Thyroid gland (tissue), 4 donors: ENCODE measurements at regions not wholly inside any gene's neighbourhood (a gene's known extent, or its start where the extent isn't known, plus 50 kb on each side); places are given as distances from the start of the nearest gene placed in this dataset.

Experiments
- DNase-seq, 2 donors: peaks; one replicate each; pipeline ENCODE4 v3.0.0-alpha.2; 2019
- H3K27ac ChIP-seq, 3 donors: fragments of 200-600 bp; sonication (generic); 1 replicate in 2 of 3; 2 replicates in 1 of 3; pipeline ENCODE4 v1.5.1; 2016 to 2019; ENCODE audit warnings: mild to moderate bottlenecking in 1 of 3, moderate library complexity in 1 of 3
- H3K27me3 ChIP-seq: fragments of 200-600 bp; sonication (generic); one replicate; pipeline ENCODE4 v1.5.1; 2019
- H3K36me3 ChIP-seq, 2 donors: fragments of 200-600 bp; sonication (generic); one replicate each; pipeline ENCODE4 v1.5.1; 2016 to 2019
- H3K4me1 ChIP-seq, 2 donors: fragments of 200-600 bp; sonication (generic); one replicate each; pipeline ENCODE4 v1.5.1; 2017 to 2019
- H3K4me3 ChIP-seq, 3 donors: fragments of 200-600 bp; sonication (generic); replicated peaks in 1 of 3; 1 replicate in 2 of 3; 2 replicates in 1 of 3; pipeline ENCODE4 v1.5.1; 2016; ENCODE audit warnings: mild to moderate bottlenecking in 1 of 3
- H3K9me3 ChIP-seq: fragments of 200-600 bp; sonication (generic); one replicate; pipeline ENCODE4 v1.5.1; 2017
- CTCF ChIP-seq, 6 experiments: fragments of 200-600 bp in 3 of 6; fragments of 450-650 bp in 3 of 6; sonication (generic) in 3 of 6; IDR thresholded peaks; one replicate each; pipeline ENCODE4 v1.5.1; 2016 to 2019; ENCODE audit warnings: antibody characterized with exemption in 6 of 6, mild to moderate bottlenecking in 2 of 6, inconsistent platforms in 1 of 6, moderate library complexity in 1 of 6
- POLR2A ChIP-seq, 2 donors: fragments of 450-650 bp; IDR thresholded peaks; one replicate each; pipeline ENCODE4 v1.6.1; 2017; ENCODE audit warnings: antibody characterized with exemption in 2 of 2, mild to moderate bottlenecking in 2 of 2, moderate library complexity in 1 of 2
- WGBS, 2 donors: methylation state at CpG; one replicate each; pipeline ENCODE4 v1.1.5; 2017; 5-methylcytosine and 5-hydroxymethylcytosine counted together
- intact Hi-C: fragments of 100-400 bp; cut with DNase I; formaldehyde crosslinking; loops from one replicate; pipeline ENCODE4 v1.15.1; 2023

GRCh38 chr12:116454076-116454475, 105.1 kb upstream of the MAP1LC3B2 start:
- peaks cover 18 to 31% of the 10 kb centered on the region in 2 donors for H3K4me1 ChIP-seq
- DNase-seq, result no peak
- WGBS, 2 donors, result 86 to 89% methylated on average over 6 of the region's 6 CpGs
- intact Hi-C loops, result no loop called here
- no peaks in the 10 kb centered on the region for H3K9me3 ChIP-seq
- TF ChIP-seq CTCF (IDR thresholded peaks at IDR 0.05), result no peak
- no peak for TF ChIP-seq POLR2A (IDR thresholded peaks at IDR 0.05)
- no peak overlapping the region for H3K27ac ChIP-seq
- no peaks in the 10 kb centered on the region for H3K27me3 ChIP-seq
- H3K4me3 ChIP-seq, result no peak overlapping the region
- H3K36me3 ChIP-seq, result no peaks in the 10 kb centered on the region

GRCh38 chr12:116454950-116455447, 104.2 kb upstream of the MAP1LC3B2 start:
- no peak for TF ChIP-seq CTCF (IDR thresholded peaks at IDR 0.05)
- TF ChIP-seq POLR2A (IDR thresholded peaks at IDR 0.05), result no peak
- Histone ChIP-seq H3K27me3 (no peaks in the 10 kb centered on the region), H3K36me3 (no peaks in the 10 kb centered on the region), H3K4me1 (peaks cover 12 to 23% of the 10 kb centered on the region in 2 donors), H3K4me3 (no peak overlapping the region), H3K27ac (peak overlapping the region in 2 of 3 donors; percentile 71 to 73), H3K9me3 (no peaks in the 10 kb centered on the region)
- DNase-seq, result no peak
- WGBS, 2 donors, result 53 to 62% methylated on average over 7 of the region's 7 CpGs
- intact Hi-C loops, result no loop called here

- Histone ChIP-seq H3K36me3 (no peaks in the 10 kb centered on the region), H3K27me3 (no peaks in the 10 kb centered on the region), H3K4me3 (no peak overlapping the region), H3K27ac (peak overlapping the region; percentile 71 to 75 (median 73)), H3K4me1 (peaks cover 8 to 23% of the 10 kb centered on the region in 2 donors), H3K9me3 (no peaks in the 10 kb centered on the region)
- no peak for TF ChIP-seq POLR2A (IDR thresholded peaks at IDR 0.05)
- TF ChIP-seq CTCF (IDR thresholded peaks at IDR 0.05), result no peak
- WGBS, 2 donors, result 23 to 26% methylated on average over 17 of the region's 17 CpGs
- peak; percentile 51 to 62 for DNase-seq
- intact Hi-C loops, result no loop called here
Measured at GRCh38 chr12:116455540-116456329, 103.4 kb upstream of the MAP1LC3B2 start.

GRCh38 chr12:116456330-116457082, 102.7 kb upstream of the MAP1LC3B2 start:
- peak in 1 of 2 donors; percentile 5 for DNase-seq
- Histone ChIP-seq H3K27ac (peak overlapping the region; percentile 71 to 75 (median 73)), H3K36me3 (no peaks in the 10 kb centered on the region), H3K27me3 (no peaks in the 10 kb centered on the region), H3K4me3 (no peak overlapping the region), H3K9me3 (no peaks in the 10 kb centered on the region), H3K4me1 (peaks cover 8 to 23% of the 10 kb centered on the region in 2 donors)
- intact Hi-C loops, result no loop called here
- TF ChIP-seq CTCF (IDR thresholded peaks at IDR 0.05) (no peak), POLR2A (IDR thresholded peaks at IDR 0.05) (no peak)
- WGBS, 2 donors, result 59 to 61% methylated on average over 15 of the region's 15 CpGs
